ENCODE measurements at regions not wholly inside any gene's neighbourhood (a gene's known extent, or its start where the extent isn't known, plus 50 kb on each side); places are given as distances from the start of the nearest gene placed in this dataset.

DNA sequence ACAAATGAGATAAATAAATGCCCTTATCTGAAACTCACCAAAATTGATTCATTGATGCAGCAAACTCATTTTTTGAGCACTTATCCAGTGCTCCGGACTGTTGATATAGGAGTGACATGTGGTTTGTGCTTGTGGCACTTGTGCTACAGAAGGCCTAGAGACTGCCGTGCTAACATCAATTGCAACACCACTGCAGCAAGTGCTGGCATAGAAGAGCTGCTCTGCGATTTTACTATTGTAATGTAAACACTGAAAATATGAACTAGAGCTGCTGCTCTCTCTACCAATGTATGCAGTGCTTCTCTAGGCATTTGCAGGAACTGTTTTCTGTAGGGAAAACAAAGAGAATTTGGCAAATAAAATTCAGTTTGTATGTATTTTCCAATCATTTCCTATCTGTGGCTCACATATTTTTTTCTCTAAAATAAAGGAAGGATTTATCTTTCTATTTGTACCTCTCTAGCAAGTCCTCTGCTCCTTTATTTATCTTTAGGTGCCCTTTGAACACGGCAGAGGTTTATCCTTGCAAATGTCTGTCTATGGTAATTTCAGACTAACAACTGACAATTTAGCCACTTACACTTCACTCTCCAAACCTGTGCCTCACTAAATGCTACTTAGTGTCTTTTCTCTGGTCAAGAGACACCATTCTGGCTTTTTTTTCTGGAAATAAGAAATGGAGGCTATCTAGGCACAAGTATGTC is 409.5 kb upstream of the ADGRL2 start:
- no peak overlapping the region for H3K27ac Mint-ChIP-seq
- H3K4me1 Mint-ChIP-seq (ENCODE audit: low read depth) = no peaks in the 10 kb centered on the region
- intact Hi-C loops (cut with micrococcal nuclease) = no loop called here
- no peak overlapping the region for H3K4me3 Mint-ChIP-seq
- no peaks in the 10 kb centered on the region for H3K36me3 Mint-ChIP-seq (ENCODE audit: low read depth)
- H3K9me3 Mint-ChIP-seq = peaks cover 12% of the 10 kb centered on the region
- H3K27me3 Mint-ChIP-seq = no peaks in the 10 kb centered on the region

DNA sequence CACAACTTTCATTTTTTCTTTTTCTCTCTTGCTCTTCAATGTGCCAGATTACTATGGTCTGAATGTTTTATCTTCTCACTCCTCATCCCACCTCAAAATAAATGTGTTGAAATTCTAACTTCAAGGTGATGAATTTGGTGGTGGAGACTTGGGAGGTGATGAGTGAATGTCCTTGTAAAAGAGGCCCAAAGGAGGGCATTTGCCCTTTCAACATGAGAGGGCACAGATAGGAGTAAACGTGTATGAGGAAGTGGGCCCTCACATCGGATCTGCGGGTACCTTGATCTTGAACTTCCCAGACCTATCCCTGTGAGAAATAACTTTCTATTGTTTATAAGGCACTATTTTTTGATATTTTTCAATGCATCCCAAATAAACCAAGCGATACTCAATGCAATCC is 412.3 kb upstream of the ADGRL2 start:
- H3K4me1 Mint-ChIP-seq (ENCODE audit: low read depth) = no peaks in the 10 kb centered on the region
- H3K27me3 Mint-ChIP-seq = no peaks in the 10 kb centered on the region
- no peaks in the 10 kb centered on the region for H3K36me3 Mint-ChIP-seq (ENCODE audit: low read depth)
- H3K4me3 Mint-ChIP-seq = no peak overlapping the region
- peaks cover 12% of the 10 kb centered on the region for H3K9me3 Mint-ChIP-seq
- intact Hi-C loops (cut with micrococcal nuclease) = no loop called here
- no peak overlapping the region for H3K27ac Mint-ChIP-seq

- H3K27ac Mint-ChIP-seq = no peak overlapping the region
Observed at GRCh38 chr1:81387446-81387845, 413.3 kb upstream of the ADGRL2 start.

DNA sequence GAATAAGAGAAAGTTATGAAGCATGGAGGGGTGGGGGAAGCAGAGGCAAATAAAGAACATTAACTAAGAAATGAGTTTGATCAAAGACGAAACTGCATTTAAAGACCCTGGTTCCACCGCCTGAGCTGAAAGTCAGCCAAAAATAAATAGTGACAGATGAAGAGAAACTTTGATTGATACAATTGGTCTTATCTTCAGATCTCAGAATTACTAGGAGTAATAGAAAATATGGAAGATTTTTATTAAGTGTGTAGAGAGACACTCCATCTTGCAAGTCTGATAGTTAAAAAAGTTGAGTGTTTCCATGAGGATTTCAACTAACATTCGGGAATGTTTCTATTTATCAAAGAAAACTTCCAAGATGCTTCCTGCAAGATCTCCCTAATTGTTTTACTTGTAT is 418.2 kb upstream of the ADGRL2 start:
- Mint-ChIP-seq H3K9me3 (peaks cover 9% of the 10 kb centered on the region), H3K4me3 (no peak overlapping the region), H3K27ac (no peak overlapping the region), H3K36me3 (ENCODE audit: low read depth) (no peaks in the 10 kb centered on the region), H3K4me1 (ENCODE audit: low read depth) (no peaks in the 10 kb centered on the region), H3K27me3 (no peaks in the 10 kb centered on the region)
- intact Hi-C loops (cut with micrococcal nuclease) = no loop called here

More at GRCh38 chr1:81387446-81387845, 413.3 kb upstream of the ADGRL2 start:
- H3K9me3 Mint-ChIP-seq = peaks cover 12% of the 10 kb centered on the region
- H3K27me3 Mint-ChIP-seq = no peaks in the 10 kb centered on the region
- no peaks in the 10 kb centered on the region for H3K36me3 Mint-ChIP-seq (ENCODE audit: low read depth)
- H3K4me3 Mint-ChIP-seq = no peak overlapping the region
- intact Hi-C loops (cut with micrococcal nuclease) = no loop called here
- H3K4me1 Mint-ChIP-seq (ENCODE audit: low read depth) = no peaks in the 10 kb centered on the region

DNA sequence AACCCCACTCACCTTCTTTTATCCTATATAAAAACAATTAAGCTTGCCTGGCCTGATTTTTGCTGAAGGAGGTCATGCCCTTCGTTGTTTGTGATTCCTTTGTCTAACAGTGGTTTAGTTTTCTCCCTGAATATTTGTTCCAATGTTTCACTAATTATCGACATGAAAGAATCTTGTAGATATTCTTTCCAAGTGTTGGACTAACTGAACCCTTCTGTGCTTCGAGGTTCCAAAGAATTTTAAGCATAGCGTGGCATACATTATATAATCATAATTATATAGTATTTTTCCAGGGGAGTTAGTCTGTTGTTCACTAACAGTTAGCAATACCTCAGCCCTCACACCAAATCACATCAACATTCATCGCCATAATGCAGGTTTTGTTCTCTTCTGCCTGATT is 418.9 kb upstream of the ADGRL2 start:
- H3K4me3 Mint-ChIP-seq = no peak overlapping the region
- H3K27ac Mint-ChIP-seq = no peak overlapping the region
- intact Hi-C loops (cut with micrococcal nuclease) = no loop called here
- no peaks in the 10 kb centered on the region for H3K36me3 Mint-ChIP-seq (ENCODE audit: low read depth)
- no peaks in the 10 kb centered on the region for H3K27me3 Mint-ChIP-seq
- peaks cover 9% of the 10 kb centered on the region for H3K9me3 Mint-ChIP-seq
- no peaks in the 10 kb centered on the region for H3K4me1 Mint-ChIP-seq (ENCODE audit: low read depth)

DNA sequence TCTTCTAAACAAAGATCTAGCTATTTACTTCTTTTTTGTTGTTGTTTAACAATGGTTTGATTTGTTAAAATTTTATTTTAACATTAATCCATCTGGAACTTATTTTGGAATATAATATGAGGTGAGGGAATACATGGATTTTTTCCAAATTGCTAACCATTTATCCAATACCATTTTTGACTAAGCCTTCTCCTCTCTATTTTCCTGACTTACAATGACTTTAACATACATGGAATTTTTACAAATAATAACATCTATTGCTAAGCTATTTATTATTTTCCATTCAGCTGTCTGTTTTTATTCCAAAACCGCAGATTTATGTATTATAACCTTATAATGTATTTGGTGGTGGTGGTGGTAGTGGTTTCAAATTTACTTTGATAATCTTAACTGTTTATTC is 420.3 kb upstream of the ADGRL2 start:
- no peaks in the 10 kb centered on the region for H3K36me3 Mint-ChIP-seq (ENCODE audit: low read depth)
- H3K9me3 Mint-ChIP-seq = peaks cover 17% of the 10 kb centered on the region
- H3K4me3 Mint-ChIP-seq = no peak overlapping the region
- intact Hi-C loops (cut with micrococcal nuclease) = no loop called here
- H3K4me1 Mint-ChIP-seq (ENCODE audit: low read depth) = no peaks in the 10 kb centered on the region
- H3K27me3 Mint-ChIP-seq = no peaks in the 10 kb centered on the region
- H3K27ac Mint-ChIP-seq = no peak overlapping the region

DNA sequence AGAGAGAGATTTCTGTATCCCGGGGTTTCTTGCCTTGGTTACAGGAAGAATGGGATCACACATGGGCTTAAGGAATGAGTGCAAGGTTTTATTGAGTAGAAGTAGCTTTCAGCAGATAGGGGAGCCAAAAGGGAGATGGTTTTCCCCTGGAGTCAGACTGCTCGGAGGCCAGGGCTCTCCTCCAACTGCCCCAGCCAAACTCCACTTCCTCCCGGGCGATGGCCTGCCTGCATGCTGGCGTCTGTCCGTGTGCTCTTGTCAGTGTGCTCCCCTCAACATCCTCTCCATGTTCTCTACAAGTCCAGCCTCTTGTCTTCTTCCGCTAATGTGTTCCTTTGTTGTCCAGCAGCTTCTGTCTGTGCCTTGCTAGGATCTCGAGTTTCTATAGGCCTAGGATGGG is 421.3 kb upstream of the ADGRL2 start:
- H3K9me3 Mint-ChIP-seq = peaks cover 17% of the 10 kb centered on the region
- intact Hi-C loops (cut with micrococcal nuclease) = no loop called here
- H3K27ac Mint-ChIP-seq = no peak overlapping the region
- no peaks in the 10 kb centered on the region for H3K36me3 Mint-ChIP-seq (ENCODE audit: low read depth)
- H3K4me1 Mint-ChIP-seq (ENCODE audit: low read depth) = no peaks in the 10 kb centered on the region
- no peak overlapping the region for H3K4me3 Mint-ChIP-seq
- no peaks in the 10 kb centered on the region for H3K27me3 Mint-ChIP-seq

DNA sequence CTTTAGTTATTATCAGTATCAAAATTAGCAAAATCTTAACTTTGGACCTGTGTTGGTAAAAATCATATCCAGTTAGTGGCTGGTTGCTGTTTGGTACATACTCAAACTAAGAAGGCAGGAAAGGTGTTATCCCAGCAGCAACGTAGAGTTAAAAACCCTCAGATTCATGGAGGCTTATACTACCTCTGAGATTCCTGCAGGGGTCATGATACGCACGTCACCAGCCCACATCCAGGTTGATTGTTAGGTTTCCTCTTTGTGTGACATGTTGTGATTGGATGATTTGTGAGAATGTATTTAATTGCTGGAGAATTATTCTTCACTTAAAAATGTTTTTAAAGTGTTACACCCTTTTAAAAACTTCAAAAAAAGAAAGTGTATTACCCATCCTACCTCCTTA is 423.3 kb upstream of the ADGRL2 start:
- H3K27me3 Mint-ChIP-seq = no peaks in the 10 kb centered on the region
- peaks cover 17% of the 10 kb centered on the region for H3K9me3 Mint-ChIP-seq
- H3K36me3 Mint-ChIP-seq (ENCODE audit: low read depth) = no peaks in the 10 kb centered on the region
- H3K4me1 Mint-ChIP-seq (ENCODE audit: low read depth) = no peaks in the 10 kb centered on the region
- H3K4me3 Mint-ChIP-seq = no peak overlapping the region
- intact Hi-C loops (cut with micrococcal nuclease) = no loop called here
- H3K27ac Mint-ChIP-seq = no peak overlapping the region

- intact Hi-C loops (cut with micrococcal nuclease) = no loop called here
- Mint-ChIP-seq H3K9me3 (peaks cover 17% of the 10 kb centered on the region), H3K27me3 (no peaks in the 10 kb centered on the region), H3K4me1 (ENCODE audit: low read depth) (no peaks in the 10 kb centered on the region), H3K27ac (no peak overlapping the region), H3K4me3 (no peak overlapping the region), H3K36me3 (ENCODE audit: low read depth) (no peaks in the 10 kb centered on the region)
Observed at GRCh38 chr1:81375884-81376548, 424.7 kb upstream of the ADGRL2 start.

- Mint-ChIP-seq H3K4me1 (ENCODE audit: low read depth) (no peaks in the 10 kb centered on the region), H3K9me3 (peaks cover 9% of the 10 kb centered on the region), H3K36me3 (ENCODE audit: low read depth) (no peaks in the 10 kb centered on the region), H3K27ac (no peak overlapping the region), H3K27me3 (no peaks in the 10 kb centered on the region), H3K4me3 (no peak overlapping the region)
- intact Hi-C loops (cut with micrococcal nuclease) = no loop called here
Observed at GRCh38 chr1:81374481-81374880, 426.3 kb upstream of the ADGRL2 start.

DNA sequence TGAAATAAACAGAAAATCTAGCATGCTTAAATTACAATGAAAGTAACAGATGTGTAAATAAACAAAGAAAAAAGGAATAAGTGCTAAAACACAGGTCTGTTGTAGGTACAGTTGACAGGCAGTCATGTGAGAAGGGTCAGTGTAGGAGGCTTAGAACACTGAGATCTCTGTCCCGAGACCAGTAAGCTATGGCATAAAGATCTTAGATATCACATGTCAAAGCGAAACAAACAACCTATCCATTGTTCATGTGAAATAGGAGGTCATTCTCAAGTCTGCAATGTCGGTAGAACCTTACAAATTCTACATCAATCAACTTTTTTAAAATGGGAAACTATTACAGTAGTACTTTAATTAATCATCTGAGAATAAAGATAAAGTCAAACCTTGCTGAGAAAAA is 428.9 kb upstream of the ADGRL2 start:
- intact Hi-C loops (cut with micrococcal nuclease) = no loop called here
- Mint-ChIP-seq H3K4me1 (ENCODE audit: low read depth) (no peaks in the 10 kb centered on the region), H3K36me3 (ENCODE audit: low read depth) (no peaks in the 10 kb centered on the region), H3K4me3 (no peak overlapping the region), H3K27me3 (no peaks in the 10 kb centered on the region), H3K9me3 (peaks cover 21% of the 10 kb centered on the region), H3K27ac (no peak overlapping the region)

DNA sequence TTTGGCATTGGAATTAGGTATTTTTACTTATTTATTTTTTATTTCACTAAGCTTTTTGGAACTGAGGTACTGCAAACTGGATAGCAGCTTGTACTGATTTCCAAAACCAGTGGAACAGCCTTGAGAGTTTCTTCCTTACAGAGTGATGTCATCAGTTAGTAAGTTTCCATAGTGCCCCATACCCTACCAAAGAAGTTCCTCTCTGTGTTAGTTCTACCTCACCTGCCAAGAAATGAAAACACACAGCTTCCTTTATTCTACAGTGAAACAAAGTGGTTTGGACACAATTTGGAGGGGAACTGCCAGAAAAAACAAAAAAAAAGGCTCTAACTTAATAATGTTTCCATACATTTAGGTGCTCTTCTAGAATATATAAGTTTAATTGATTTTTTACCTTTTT is 430.9 kb upstream of the ADGRL2 start:
- Mint-ChIP-seq H3K27ac (no peak overlapping the region), H3K4me3 (no peak overlapping the region), H3K9me3 (peaks cover 12% of the 10 kb centered on the region), H3K4me1 (ENCODE audit: low read depth) (no peaks in the 10 kb centered on the region), H3K27me3 (no peaks in the 10 kb centered on the region), H3K36me3 (ENCODE audit: low read depth) (no peaks in the 10 kb centered on the region)
- intact Hi-C loops (cut with micrococcal nuclease) = no loop called here

- intact Hi-C loops (cut with micrococcal nuclease) = no loop called here
- Mint-ChIP-seq H3K9me3 (peaks cover 12% of the 10 kb centered on the region), H3K27ac (no peak overlapping the region), H3K27me3 (no peaks in the 10 kb centered on the region), H3K36me3 (ENCODE audit: low read depth) (no peaks in the 10 kb centered on the region), H3K4me3 (no peak overlapping the region), H3K4me1 (ENCODE audit: low read depth) (no peaks in the 10 kb centered on the region)
Observed at GRCh38 chr1:81366173-81366572, 434.6 kb upstream of the ADGRL2 start.

- no peaks in the 10 kb centered on the region for H3K36me3 Mint-ChIP-seq (ENCODE audit: low read depth)
- no peak overlapping the region for H3K27ac Mint-ChIP-seq
- H3K4me3 Mint-ChIP-seq = no peak overlapping the region
- intact Hi-C loops (cut with micrococcal nuclease) = no loop called here
- H3K27me3 Mint-ChIP-seq = no peaks in the 10 kb centered on the region
- no peaks in the 10 kb centered on the region for H3K4me1 Mint-ChIP-seq (ENCODE audit: low read depth)
- H3K9me3 Mint-ChIP-seq = peaks cover 12% of the 10 kb centered on the region
Observed at GRCh38 chr1:81364088-81364487, 436.6 kb upstream of the ADGRL2 start.

DNA sequence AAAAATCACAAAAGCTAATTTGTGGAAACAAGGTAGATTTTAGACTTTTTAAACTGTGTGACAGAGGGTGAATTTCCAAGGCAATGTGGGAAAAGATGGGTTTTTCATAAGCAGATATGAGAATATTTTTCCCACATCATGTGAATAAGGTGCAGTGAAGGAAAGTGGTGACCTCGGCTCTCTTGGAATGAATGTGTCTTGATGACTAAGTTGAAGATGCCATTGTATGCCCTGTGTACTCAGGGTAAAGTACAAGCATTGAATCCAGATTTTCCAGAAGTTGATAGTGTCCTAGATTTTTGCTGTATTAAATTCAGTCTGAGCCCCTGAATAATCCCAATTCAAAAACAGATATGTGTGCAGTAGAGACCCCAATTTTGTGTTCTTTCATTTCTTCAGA is 442.6 kb upstream of the ADGRL2 start:
- intact Hi-C loops (cut with micrococcal nuclease) = no loop called here
- no peaks in the 10 kb centered on the region for H3K27me3 Mint-ChIP-seq
- H3K4me3 Mint-ChIP-seq = no peak overlapping the region
- no peaks in the 10 kb centered on the region for H3K36me3 Mint-ChIP-seq (ENCODE audit: low read depth)
- H3K4me1 Mint-ChIP-seq (ENCODE audit: low read depth) = no peaks in the 10 kb centered on the region
- H3K9me3 Mint-ChIP-seq = peaks cover 5% of the 10 kb centered on the region
- no peak overlapping the region for H3K27ac Mint-ChIP-seq

Measured in dendritic cell treated with granulocyte-macrophage colony-stimulating factor and Interleukin-4, amounts not matched to agents 40 ng/mL and 50 ng/mL, for 4 days (primary cell).